OCI-LY1 (cell line): ENCODE measurements at regions not wholly inside any gene's neighbourhood (a gene's known extent, or its start where the extent isn't known, plus 50 kb on each side); places are given as distances from the start of the nearest gene placed in this dataset.

Experiments
- H2AFZ ChIP-seq: fragments of 200-600 bp; sonication (generic), shearing (Covaris generic); 2 replicates; pipeline ENCODE4 v1.6.0; 2014; ENCODE audit warnings: antibody characterized with exemption, mild to moderate bottlenecking, low read length
- H3F3A ChIP-seq: fragments of 200-600 bp; sonication (generic), shearing (Covaris generic); 2 replicates; pipeline ENCODE4 v1.6.0; 2014; ENCODE audit warnings: mild to moderate bottlenecking, antibody characterized with exemption, low read length, moderate library complexity; ENCODE audit not compliant: insufficient read depth
- H3K27ac ChIP-seq: fragments of 200-600 bp; sonication (generic); 2 replicates; pipeline ENCODE4 v1.5.1; 2014; ENCODE audit warnings: low read length, mixed run types, mild to moderate bottlenecking, low read depth; ENCODE audit not compliant: poor library complexity, severe bottlenecking
- H3K27me3 ChIP-seq: fragments of 200-600 bp; sonication (generic); 2 replicates; pipeline ENCODE4 v1.6.0; 2014; ENCODE audit warnings: antibody characterized with exemption, mild to moderate bottlenecking, low read length, moderate library complexity; ENCODE audit not compliant: insufficient read depth
- H3K36me3 ChIP-seq: fragments of 200-600 bp; sonication (generic); 2 replicates; pipeline ENCODE4 v1.6.1; 2014; ENCODE audit warnings: mild to moderate bottlenecking, antibody characterized with exemption, low read length, moderate library complexity, mixed read lengths; ENCODE audit not compliant: insufficient read depth
- H3K4me1 ChIP-seq: fragments of 200-600 bp; sonication (generic); 2 replicates; pipeline ENCODE4 v1.5.1; 2014; ENCODE audit warnings: mild to moderate bottlenecking, low read length, moderate library complexity; ENCODE audit not compliant: insufficient read depth, severe bottlenecking
- H3K4me2 ChIP-seq: fragments of 200-600 bp; sonication (generic), shearing (Covaris generic); 2 replicates; pipeline ENCODE4 v1.6.1; 2014; ENCODE audit warnings: low read length
- H3K4me3 ChIP-seq: fragments of 200-600 bp; sonication (generic); 2 replicates; pipeline ENCODE4 v1.5.1; 2014; ENCODE audit warnings: low read length, low read depth, mild to moderate bottlenecking, mixed read lengths; ENCODE audit not compliant: poor library complexity, severe bottlenecking
- H3K79me2 ChIP-seq: fragments of 200-600 bp; shearing (Covaris generic); 2 replicates; pipeline ENCODE4 v1.6.1; 2016; ENCODE audit warnings: mixed run types, low read length, mixed read lengths; ENCODE audit not compliant: insufficient read depth
- H3K9ac ChIP-seq: fragments of 200-600 bp; sonication (generic), shearing (Covaris generic); 2 replicates; pipeline ENCODE4 v1.6.1; 2014; ENCODE audit warnings: mild to moderate bottlenecking, low read length, mixed read lengths
- H3K9me2 ChIP-seq: fragments of 200-600 bp; sonication (generic), shearing (Covaris generic); 2 replicates; pipeline ENCODE4 v1.6.1; 2014; ENCODE audit warnings: low read depth, mild to moderate bottlenecking, low read length, mixed read lengths
- H3K9me3 ChIP-seq: fragments of 200-600 bp; shearing (Covaris generic); 2 replicates; pipeline ENCODE4 v1.6.1; 2014; ENCODE audit warnings: low read length, mixed read lengths
- H4K20me1 ChIP-seq: fragments of 200-600 bp; sonication (generic), shearing (Covaris generic); 2 replicates; pipeline ENCODE4 v1.6.0; 2016; ENCODE audit warnings: mild to moderate bottlenecking, low read length; ENCODE audit not compliant: insufficient read depth
- EZH2 ChIP-seq: fragments of 200-600 bp; sonication (generic), shearing (Covaris generic); IDR thresholded peaks from 2 replicates; pipeline ENCODE4 v1.8.0; 2017; ENCODE audit warnings: borderline replicate concordance, mixed run types, mild to moderate bottlenecking, antibody characterized with exemption, low read length, moderate library complexity, mixed read lengths
- TF ChIP-seq, protein P1 (sequence below): fragments of 200-600 bp; sonication (generic), shearing (Covaris generic); IDR thresholded peaks from 2 replicates; pipeline ENCODE4 v1.5.1; 2017; ENCODE audit warnings: mild to moderate bottlenecking, antibody characterized with exemption, low read length, moderate library complexity, mixed read lengths

DNA sequence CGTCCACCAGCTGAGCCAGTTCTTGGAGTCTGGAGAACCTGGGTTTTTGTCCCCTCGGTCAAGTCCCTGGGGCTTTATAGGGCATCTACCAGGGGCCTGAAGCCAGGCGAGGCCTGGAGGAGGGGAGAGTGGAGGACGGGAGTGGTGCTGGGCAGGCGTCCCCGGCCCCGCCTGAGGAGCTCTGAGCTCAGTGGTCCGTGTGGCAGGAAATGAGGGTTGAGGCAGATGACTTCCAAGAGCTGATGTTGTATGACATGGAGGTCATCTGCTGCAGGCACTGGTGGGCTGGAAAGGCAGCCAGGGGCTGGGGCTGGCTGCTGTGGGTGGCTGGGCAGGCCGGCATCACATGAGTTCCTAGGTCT, 118.5 kb upstream of the HS6ST1 start:
- Histone ChIP-seq H3K9ac (no peak overlapping the region), H3K4me1 (no peaks in the 10 kb centered on the region), H3K9me2 (no peaks in the 10 kb centered on the region), H4K20me1 (no peaks in the 10 kb centered on the region), H3K4me3 (no peak overlapping the region), H2AFZ (no peak overlapping the region), H3K36me3 (no peaks in the 10 kb centered on the region), H3F3A (no peaks in the 10 kb centered on the region), H3K27me3 (no peaks in the 10 kb centered on the region), H3K79me2 (no peaks in the 10 kb centered on the region), H3K4me2 (no peak overlapping the region), H3K27ac (no peak overlapping the region), H3K9me3 (no peaks in the 10 kb centered on the region)
- TF ChIP-seq EZH2: no peak
- TF ChIP-seq, protein P1, sequence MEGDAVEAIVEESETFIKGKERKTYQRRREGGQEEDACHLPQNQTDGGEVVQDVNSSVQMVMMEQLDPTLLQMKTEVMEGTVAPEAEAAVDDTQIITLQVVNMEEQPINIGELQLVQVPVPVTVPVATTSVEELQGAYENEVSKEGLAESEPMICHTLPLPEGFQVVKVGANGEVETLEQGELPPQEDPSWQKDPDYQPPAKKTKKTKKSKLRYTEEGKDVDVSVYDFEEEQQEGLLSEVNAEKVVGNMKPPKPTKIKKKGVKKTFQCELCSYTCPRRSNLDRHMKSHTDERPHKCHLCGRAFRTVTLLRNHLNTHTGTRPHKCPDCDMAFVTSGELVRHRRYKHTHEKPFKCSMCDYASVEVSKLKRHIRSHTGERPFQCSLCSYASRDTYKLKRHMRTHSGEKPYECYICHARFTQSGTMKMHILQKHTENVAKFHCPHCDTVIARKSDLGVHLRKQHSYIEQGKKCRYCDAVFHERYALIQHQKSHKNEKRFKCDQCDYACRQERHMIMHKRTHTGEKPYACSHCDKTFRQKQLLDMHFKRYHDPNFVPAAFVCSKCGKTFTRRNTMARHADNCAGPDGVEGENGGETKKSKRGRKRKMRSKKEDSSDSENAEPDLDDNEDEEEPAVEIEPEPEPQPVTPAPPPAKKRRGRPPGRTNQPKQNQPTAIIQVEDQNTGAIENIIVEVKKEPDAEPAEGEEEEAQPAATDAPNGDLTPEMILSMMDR: no peak

DNA sequence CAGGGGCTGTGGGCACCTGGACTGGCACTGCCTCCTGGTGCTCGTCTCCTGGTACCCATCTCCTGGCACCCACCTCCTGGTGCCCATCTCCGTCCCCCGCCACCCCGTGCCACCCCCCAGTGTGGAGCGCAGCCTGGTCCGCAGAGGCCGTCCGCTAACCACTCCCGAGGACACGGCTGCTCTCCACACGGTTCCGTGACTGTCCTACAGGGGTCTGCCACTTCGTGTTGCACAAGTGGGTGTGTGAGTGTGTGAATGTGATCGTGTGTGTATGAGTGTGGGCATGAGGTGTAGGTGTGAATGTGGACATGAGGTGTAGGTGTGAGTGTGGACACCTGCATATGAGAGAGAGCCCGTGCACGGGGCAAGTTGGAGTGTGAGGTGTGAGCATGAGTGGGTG, 119.4 kb upstream of the HS6ST1 start:
- no peak overlapping the region for H3K9ac ChIP-seq
- no peak overlapping the region for H3K4me2 ChIP-seq
- no peaks in the 10 kb centered on the region for H3K36me3 ChIP-seq
- no peaks in the 10 kb centered on the region for H3K4me1 ChIP-seq
- H3F3A ChIP-seq: no peaks in the 10 kb centered on the region
- H3K9me3 ChIP-seq: no peaks in the 10 kb centered on the region
- H3K27me3 ChIP-seq: no peaks in the 10 kb centered on the region
- H3K79me2 ChIP-seq: no peaks in the 10 kb centered on the region
- no peak overlapping the region for H3K27ac ChIP-seq
- H3K9me2 ChIP-seq: no peaks in the 10 kb centered on the region
- H4K20me1 ChIP-seq: no peaks in the 10 kb centered on the region
- no peak overlapping the region for H3K4me3 ChIP-seq
- TF ChIP-seq EZH2: no peak
- TF ChIP-seq, protein P1: no peak
- no peak overlapping the region for H2AFZ ChIP-seq

DNA sequence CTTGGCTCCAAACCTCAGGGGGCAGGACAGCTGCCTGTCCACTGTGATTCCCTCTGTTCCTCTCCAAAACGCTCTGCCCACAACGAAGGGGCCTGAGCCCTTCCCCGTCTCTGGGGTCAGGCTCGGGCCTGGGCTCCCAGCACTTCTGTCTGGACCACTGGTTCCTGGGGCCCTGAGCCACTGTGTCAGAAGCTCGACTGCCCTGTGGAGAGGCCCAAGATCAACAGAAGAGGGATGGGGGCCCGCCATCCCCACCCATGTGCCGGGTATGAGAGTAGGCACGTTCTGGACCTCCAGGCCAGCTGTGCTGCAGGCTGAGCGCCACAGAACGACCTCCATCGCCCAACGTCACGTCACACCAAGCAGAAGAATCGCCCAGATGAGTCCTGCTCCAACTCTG, 119.9 kb upstream of the HS6ST1 start:
- H3K4me1 ChIP-seq: no peaks in the 10 kb centered on the region
- H3F3A ChIP-seq: no peaks in the 10 kb centered on the region
- H3K9me3 ChIP-seq: no peaks in the 10 kb centered on the region
- no peak overlapping the region for H3K4me3 ChIP-seq
- no peak overlapping the region for H3K27ac ChIP-seq
- H3K4me2 ChIP-seq: no peak overlapping the region
- no peak overlapping the region for H2AFZ ChIP-seq
- no peaks in the 10 kb centered on the region for H3K27me3 ChIP-seq
- H3K9ac ChIP-seq: no peak overlapping the region
- no peaks in the 10 kb centered on the region for H3K79me2 ChIP-seq
- no peaks in the 10 kb centered on the region for H3K9me2 ChIP-seq
- no peaks in the 10 kb centered on the region for H3K36me3 ChIP-seq
- no peaks in the 10 kb centered on the region for H4K20me1 ChIP-seq
- TF ChIP-seq, protein P1: no peak
- no peak for TF ChIP-seq EZH2
